Activated naive CD4-positive, alpha-beta T cell treated with anti-CD3 and anti-CD28 coated beads, Interleukin-2, amount 10 ng/mL, durations not matched to agents 7 days and 5 days (primary cell): ENCODE measurements at regions not wholly inside any gene's neighbourhood (a gene's known extent, or its start where the extent isn't known, plus 50 kb on each side); places are given as distances from the start of the nearest gene placed in this dataset.
"Not testable (repeated sequence)": the region's sequence is repeated elsewhere in the genome, so short reads cannot be mapped to it uniquely, and the experiment has no call there.

Experiments
- CTCF ChIA-PET: fragments of 350-600 bp; sonication (Branson Sonifier 250); formaldehyde crosslinking; loops from one replicate; lab custom pipeline; 2021; ENCODE audit warnings: antibody characterized with exemption; lab: Charles Lee
- DNase-seq: peaks from one replicate; pipeline ENCODE4 v3.0.0-alpha.2; 2020
- H3K27ac Mint-ChIP-seq: one replicate; pipeline ENCODE4 v1.8.0; 2021; ENCODE audit warnings: mild to moderate bottlenecking, moderate library complexity, mixed read lengths
- H3K27me3 Mint-ChIP-seq: one replicate; pipeline ENCODE4 v1.8.0; 2021; ENCODE audit warnings: mild to moderate bottlenecking, mixed read lengths
- H3K36me3 Mint-ChIP-seq: one replicate; pipeline ENCODE4 v1.8.0; 2021; ENCODE audit warnings: mixed read lengths
- H3K4me1 Mint-ChIP-seq: one replicate; pipeline ENCODE4 v1.8.0; 2021; ENCODE audit warnings: mixed read lengths
- H3K4me3 Mint-ChIP-seq: one replicate; pipeline ENCODE4 v1.8.0; 2021; ENCODE audit warnings: mild to moderate bottlenecking, moderate library complexity, mixed read lengths
- H3K9me3 Mint-ChIP-seq: one replicate; pipeline ENCODE4 v1.8.0; 2021; ENCODE audit warnings: mixed read lengths

GRCh38 chr12:9336375-9337011 lies 128.3 kb upstream of the PZP start:
- DNase-seq, H3K4me3 Mint-ChIP-seq, H3K27me3 Mint-ChIP-seq, CTCF ChIA-PET, H3K36me3 Mint-ChIP-seq, H3K9me3 Mint-ChIP-seq: not testable (repeated sequence)
- peaks cover 16% of the 10 kb centered on the region for H3K4me1 Mint-ChIP-seq
- peak overlapping the region; percentile 6 for H3K27ac Mint-ChIP-seq

GRCh38 chr12:9335867-9336266 lies 127.7 kb upstream of the PZP start:
- peaks cover 14% of the 10 kb centered on the region for H3K4me1 Mint-ChIP-seq
- no peak overlapping the region for H3K4me3 Mint-ChIP-seq
- no peak for DNase-seq
- peaks cover 5% of the 10 kb centered on the region for H3K36me3 Mint-ChIP-seq
- H3K27me3 Mint-ChIP-seq, result no peaks in the 10 kb centered on the region
- no peak overlapping the region for H3K27ac Mint-ChIP-seq
- H3K9me3 Mint-ChIP-seq, result peaks cover 9% of the 10 kb centered on the region
- CTCF ChIA-PET, result no interaction called here

- CTCF ChIA-PET, result interaction anchor here (1.3 kb wide), 1 partner anchor 37 kb away, joined by 3 read pairs; no protein-coding TSS in a partner anchor
- Mint-ChIP-seq H3K27me3 (no peaks in the 10 kb centered on the region), H3K36me3 (peaks cover 5% of the 10 kb centered on the region), H3K27ac (no peak overlapping the region), H3K9me3 (peaks cover 9% of the 10 kb centered on the region), H3K4me3 (no peak overlapping the region), H3K4me1 (peaks cover 9% of the 10 kb centered on the region)
- no peak for DNase-seq
Measured at GRCh38 chr12:9334964-9335363, 126.8 kb upstream of the PZP start.

GRCh38 chr12:9334041-9334692 lies 126.0 kb upstream of the PZP start:
- no peak overlapping the region for H3K27ac Mint-ChIP-seq
- CTCF ChIA-PET, result interaction anchor here (1.2 to 1.3 kb wide), 2 partner anchors 38 to 409 kb away, joined by 3 to 4 read pairs; no protein-coding TSS in a partner anchor
- no peaks in the 10 kb centered on the region for H3K27me3 Mint-ChIP-seq
- H3K36me3 Mint-ChIP-seq, result peaks cover 5% of the 10 kb centered on the region
- peaks cover 9% of the 10 kb centered on the region for H3K4me1 Mint-ChIP-seq
- H3K4me3 Mint-ChIP-seq, result no peak overlapping the region
- peaks cover 9% of the 10 kb centered on the region for H3K9me3 Mint-ChIP-seq
- DNase-seq, result no peak

- CTCF ChIA-PET, result interaction anchor here (0.6 to 1.2 kb wide), 5 partner anchors 34 to 410 kb away, joined by 3 to 4 read pairs (median 4); no protein-coding TSS in a partner anchor
- H3K27ac Mint-ChIP-seq, result no peak overlapping the region
- no peaks in the 10 kb centered on the region for H3K27me3 Mint-ChIP-seq
- H3K36me3 Mint-ChIP-seq, result peaks cover 5% of the 10 kb centered on the region
- H3K9me3 Mint-ChIP-seq, result peaks cover 9% of the 10 kb centered on the region
- peaks cover 13% of the 10 kb centered on the region for H3K4me1 Mint-ChIP-seq
- H3K4me3 Mint-ChIP-seq, result no peak overlapping the region
- no peak for DNase-seq
Measured at GRCh38 chr12:9333161-9333560, 125.0 kb upstream of the PZP start.

- no peak overlapping the region for H3K4me3 Mint-ChIP-seq
- CTCF ChIA-PET, result interaction anchor here (0.7 to 1.5 kb wide), 4 partner anchors 55 to 415 kb away, joined by 3 to 4 read pairs (median 3); no protein-coding TSS in a partner anchor
- no peaks in the 10 kb centered on the region for H3K27me3 Mint-ChIP-seq
- H3K4me1 Mint-ChIP-seq, result peaks cover 15% of the 10 kb centered on the region
- no peak overlapping the region for H3K27ac Mint-ChIP-seq
- peaks cover 5% of the 10 kb centered on the region for H3K36me3 Mint-ChIP-seq
- peaks cover 9% of the 10 kb centered on the region for H3K9me3 Mint-ChIP-seq
- DNase-seq, result no peak
Measured at GRCh38 chr12:9332564-9332963, 124.4 kb upstream of the PZP start.

- Mint-ChIP-seq H3K4me1 (peaks cover 27% of the 10 kb centered on the region), H3K9me3 (peaks cover 1% of the 10 kb centered on the region), H3K4me3 (no peak overlapping the region), H3K27me3 (no peaks in the 10 kb centered on the region), H3K27ac (no peak overlapping the region), H3K36me3 (peaks cover 2% of the 10 kb centered on the region)
- CTCF ChIA-PET, result interaction anchor here (0.6 to 3.2 kb wide), 10 partner anchors 9 to 416 kb away, joined by 3 to 15 read pairs (median 4); no protein-coding TSS in a partner anchor
- DNase-seq, result peak; percentile 76
Measured at GRCh38 chr12:9331218-9331626, 123.0 kb upstream of the PZP start.

GRCh38 chr12:9329019-9329418 lies 120.8 kb upstream of the PZP start:
- CTCF ChIA-PET, result interaction anchor here (1.8 to 3.2 kb wide), 2 partner anchors 11 to 13 kb away, joined by 4 to 15 read pairs; no protein-coding TSS in a partner anchor
- Mint-ChIP-seq H3K4me1 (peaks cover 27% of the 10 kb centered on the region), H3K27ac (no peak overlapping the region), H3K4me3 (no peak overlapping the region), H3K27me3 (no peaks in the 10 kb centered on the region), H3K36me3 (no peaks in the 10 kb centered on the region), H3K9me3 (no peaks in the 10 kb centered on the region)
- DNase-seq, result no peak

- DNase-seq, result no peak
- H3K36me3 Mint-ChIP-seq, result no peaks in the 10 kb centered on the region
- CTCF ChIA-PET, result no interaction called here
- H3K4me1 Mint-ChIP-seq, result peaks cover 27% of the 10 kb centered on the region
- no peaks in the 10 kb centered on the region for H3K27me3 Mint-ChIP-seq
- no peaks in the 10 kb centered on the region for H3K9me3 Mint-ChIP-seq
- no peak overlapping the region for H3K27ac Mint-ChIP-seq
- no peak overlapping the region for H3K4me3 Mint-ChIP-seq
Measured at GRCh38 chr12:9328065-9328464, 119.9 kb upstream of the PZP start.

- no peaks in the 10 kb centered on the region for H3K27me3 Mint-ChIP-seq
- H3K4me1 Mint-ChIP-seq, result peaks cover 23% of the 10 kb centered on the region
- DNase-seq, result no peak
- no peak overlapping the region for H3K4me3 Mint-ChIP-seq
- CTCF ChIA-PET, result no interaction called here
- no peaks in the 10 kb centered on the region for H3K9me3 Mint-ChIP-seq
- H3K27ac Mint-ChIP-seq, result no peak overlapping the region
- no peaks in the 10 kb centered on the region for H3K36me3 Mint-ChIP-seq
Measured at GRCh38 chr12:9327320-9327719, 119.1 kb upstream of the PZP start.

- H3K9me3 Mint-ChIP-seq, H3K27me3 Mint-ChIP-seq, H3K36me3 Mint-ChIP-seq, DNase-seq, H3K27ac Mint-ChIP-seq, H3K4me3 Mint-ChIP-seq, CTCF ChIA-PET: not testable (repeated sequence)
- H3K4me1 Mint-ChIP-seq, result peaks cover 23% of the 10 kb centered on the region
Measured at GRCh38 chr12:9326849-9327248, 118.7 kb upstream of the PZP start.

GRCh38 chr12:9326085-9326484 lies 117.9 kb upstream of the PZP start:
- H3K4me3 Mint-ChIP-seq, result no peak overlapping the region
- H3K27me3 Mint-ChIP-seq, result no peaks in the 10 kb centered on the region
- no peaks in the 10 kb centered on the region for H3K36me3 Mint-ChIP-seq
- DNase-seq, result no peak
- peaks cover 19% of the 10 kb centered on the region for H3K4me1 Mint-ChIP-seq
- CTCF ChIA-PET, result no interaction called here
- no peak overlapping the region for H3K27ac Mint-ChIP-seq
- H3K9me3 Mint-ChIP-seq, result no peaks in the 10 kb centered on the region

GRCh38 chr12:9325471-9325870 lies 117.3 kb upstream of the PZP start:
- no peaks in the 10 kb centered on the region for H3K9me3 Mint-ChIP-seq
- CTCF ChIA-PET, result no interaction called here
- H3K4me1 Mint-ChIP-seq, result peaks cover 18% of the 10 kb centered on the region
- no peak overlapping the region for H3K4me3 Mint-ChIP-seq
- H3K27me3 Mint-ChIP-seq, result no peaks in the 10 kb centered on the region
- no peak overlapping the region for H3K27ac Mint-ChIP-seq
- no peaks in the 10 kb centered on the region for H3K36me3 Mint-ChIP-seq
- DNase-seq, result no peak

- no peak for DNase-seq
- CTCF ChIA-PET, result no interaction called here
- H3K36me3 Mint-ChIP-seq, result no peaks in the 10 kb centered on the region
- H3K4me1 Mint-ChIP-seq, result peaks cover 20% of the 10 kb centered on the region
- no peaks in the 10 kb centered on the region for H3K9me3 Mint-ChIP-seq
- no peak overlapping the region for H3K4me3 Mint-ChIP-seq
- H3K27me3 Mint-ChIP-seq, result no peaks in the 10 kb centered on the region
- no peak overlapping the region for H3K27ac Mint-ChIP-seq
Measured at GRCh38 chr12:9324782-9325181, 116.6 kb upstream of the PZP start.
